Psoas muscle (tissue), 7 donors: ENCODE measurements at regions not wholly inside any gene's neighbourhood (a gene's known extent, or its start where the extent isn't known, plus 50 kb on each side); places are given as distances from the start of the nearest gene placed in this dataset.

ENCODE experiments used
- ATAC-seq, 4 donors: fragments of 200-7000 bp; cut with Tn5 transposase; one replicate each; pipeline ENCODE4 v1.9.1; 2020; ENCODE audit warnings: moderate library complexity in 3 of 4, mild to moderate bottlenecking in 2 of 4
- DNase-seq, 2 donors: peaks; one replicate each; pipeline ENCODE4 v3.0.0-alpha.2; 2020
- H3K27ac ChIP-seq: fragments of 200-600 bp; one replicate; pipeline ENCODE4 v1.8.0; 2022
- H3K27me3 ChIP-seq, 3 donors: fragments of 200-600 bp in 1 of 3; one replicate each; pipeline versions ENCODE4 v1.6.1 to v1.8.0; 2013 to 2022; ENCODE audit warnings: low read length in 2 of 3, mild to moderate bottlenecking in 2 of 3, moderate library complexity in 1 of 3; ENCODE audit not compliant: insufficient read depth in 3 of 3
- H3K36me3 ChIP-seq, 2 donors: fragments of 200-600 bp in 1 of 2; one replicate each; pipeline versions ENCODE4 v1.6.1 to v1.8.0; 2013 to 2022; ENCODE audit warnings: low read depth in 1 of 2, mild to moderate bottlenecking in 1 of 2, moderate library complexity in 1 of 2; ENCODE audit not compliant: insufficient read depth in 1 of 2
- H3K4me1 ChIP-seq: fragments of 200-600 bp; one replicate; pipeline ENCODE4 v1.8.0; 2022
- H3K4me3 ChIP-seq: fragments of 200-600 bp; one replicate; pipeline ENCODE4 v1.8.0; 2022; ENCODE audit warnings: mild to moderate bottlenecking
- H3K9me3 ChIP-seq: fragments of 200-600 bp; one replicate; pipeline ENCODE4 v1.8.0; 2022
- WGBS, 3 donors: extraction: QIAGEN DNeasy Blood & Tissue Kit; methylation state at CpG; one replicate each; pipeline versions ENCODE4 v1.1.6 to v1.1.7; 2013; 5-methylcytosine and 5-hydroxymethylcytosine counted together
- intact Hi-C, 2 donors: fragments of 100-400 bp; cut with DNase I; formaldehyde crosslinking; loops; one replicate each; pipeline versions ENCODE4 v1.11.0 to v1.14.2; 2022
- TF ChIP-seq, protein P1 (sequence below): fragments of 200-600 bp; IDR thresholded peaks from one replicate; pipeline ENCODE4 v1.8.0; 2022; ENCODE audit warnings: antibody characterized with exemption
- donor health status: healthy with polysubstance abuse.
- donor health status: DM: no; HTN: no; CAD: no; lungs with moderate emphysema.
- donor health status: Bipolar disorder and iron deficiency.
- donor health status: healthy.
- donor health status: DM: yes; HTN: yes; CAD: no.
- donor health status: DM: no; HTN: no; CAD: no.
- donor health status: DM: yes; HTN: yes; CAD: no.

DNA sequence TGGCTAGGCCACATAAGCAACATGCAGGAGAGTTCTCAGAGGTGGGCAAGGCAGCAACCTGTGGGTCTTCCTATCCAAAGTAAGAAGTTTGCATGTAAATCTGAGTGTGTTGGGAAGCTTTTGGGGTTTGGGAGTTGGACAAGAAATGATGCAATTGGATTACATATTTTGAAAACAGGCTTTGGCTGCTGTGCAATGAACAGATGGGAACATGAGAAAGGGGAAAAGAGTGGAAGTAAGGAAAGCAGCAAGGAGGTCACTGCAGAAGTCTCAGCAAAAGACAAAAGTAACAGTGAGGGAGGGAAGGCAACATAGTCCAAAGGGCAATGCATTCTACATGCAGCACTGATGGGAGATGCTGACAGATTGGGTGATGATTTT lies 61.1 kb upstream of the C10orf90 start:
- Histone ChIP-seq H3K27me3 (peaks cover 0 to 2% (median 0%) of the 10 kb centered on the region in 3 donors), H3K36me3 (no peaks in the 10 kb centered on the region), H3K27ac (no peak overlapping the region), H3K9me3 (no peaks in the 10 kb centered on the region), H3K4me1 (no peaks in the 10 kb centered on the region), H3K4me3 (no peak overlapping the region)
- intact Hi-C loops, result no loop called here
- TF ChIP-seq, protein P1, sequence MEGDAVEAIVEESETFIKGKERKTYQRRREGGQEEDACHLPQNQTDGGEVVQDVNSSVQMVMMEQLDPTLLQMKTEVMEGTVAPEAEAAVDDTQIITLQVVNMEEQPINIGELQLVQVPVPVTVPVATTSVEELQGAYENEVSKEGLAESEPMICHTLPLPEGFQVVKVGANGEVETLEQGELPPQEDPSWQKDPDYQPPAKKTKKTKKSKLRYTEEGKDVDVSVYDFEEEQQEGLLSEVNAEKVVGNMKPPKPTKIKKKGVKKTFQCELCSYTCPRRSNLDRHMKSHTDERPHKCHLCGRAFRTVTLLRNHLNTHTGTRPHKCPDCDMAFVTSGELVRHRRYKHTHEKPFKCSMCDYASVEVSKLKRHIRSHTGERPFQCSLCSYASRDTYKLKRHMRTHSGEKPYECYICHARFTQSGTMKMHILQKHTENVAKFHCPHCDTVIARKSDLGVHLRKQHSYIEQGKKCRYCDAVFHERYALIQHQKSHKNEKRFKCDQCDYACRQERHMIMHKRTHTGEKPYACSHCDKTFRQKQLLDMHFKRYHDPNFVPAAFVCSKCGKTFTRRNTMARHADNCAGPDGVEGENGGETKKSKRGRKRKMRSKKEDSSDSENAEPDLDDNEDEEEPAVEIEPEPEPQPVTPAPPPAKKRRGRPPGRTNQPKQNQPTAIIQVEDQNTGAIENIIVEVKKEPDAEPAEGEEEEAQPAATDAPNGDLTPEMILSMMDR, result no peak
- ATAC-seq (no peak), DNase-seq (no peak)

DNA sequence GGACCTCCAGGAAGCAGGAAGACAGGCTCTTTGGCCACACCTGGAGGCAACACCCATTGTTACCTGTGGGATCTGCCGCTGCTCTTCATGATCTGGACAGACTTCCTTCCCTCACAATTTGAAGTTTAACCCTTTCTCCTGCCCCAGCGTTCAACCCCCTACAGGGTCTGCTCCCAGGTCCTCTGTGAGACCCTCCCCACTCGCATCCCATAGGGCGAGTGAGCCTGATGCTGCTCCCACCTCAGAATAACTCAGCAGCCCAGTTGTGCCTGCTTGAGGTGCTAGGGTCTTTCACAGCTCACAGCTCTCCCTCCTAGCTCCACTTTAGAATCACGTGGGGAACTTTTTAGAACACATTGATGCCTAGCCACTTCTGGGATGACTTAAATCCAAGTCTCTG lies 61.8 kb upstream of the C10orf90 start:
- Histone ChIP-seq H3K4me3 (no peak overlapping the region), H3K36me3 (no peaks in the 10 kb centered on the region), H3K27me3 (peaks cover 0 to 2% (median 0%) of the 10 kb centered on the region in 3 donors), H3K27ac (no peak overlapping the region), H3K9me3 (no peaks in the 10 kb centered on the region), H3K4me1 (no peaks in the 10 kb centered on the region)
- no peak for DNase-seq
- no peak for ATAC-seq
- TF ChIP-seq, protein P1, result no peak
- intact Hi-C loops, result no loop called here
- 64 to 79% (median 66%) methylated on average over 5 of the region's 5 CpGs for WGBS, 3 donors

- peaks cover 0 to 2% (median 0%) of the 10 kb centered on the region in 3 donors for H3K27me3 ChIP-seq
- 57 to 62% (median 61%) methylated on average over 5 of the region's 5 CpGs for WGBS, 3 donors
- TF ChIP-seq, protein P1, result no peak
- no peak for DNase-seq
- H3K4me1 ChIP-seq, result no peaks in the 10 kb centered on the region
- H3K36me3 ChIP-seq, result no peaks in the 10 kb centered on the region
- no peak overlapping the region for H3K4me3 ChIP-seq
- intact Hi-C loops, result no loop called here
- H3K27ac ChIP-seq, result no peak overlapping the region
- H3K9me3 ChIP-seq, result no peaks in the 10 kb centered on the region
- no peak for ATAC-seq
Observed at GRCh38 chr10:126732868-126733267, 62.4 kb upstream of the C10orf90 start.

- Histone ChIP-seq H3K4me3 (no peak overlapping the region), H3K9me3 (no peaks in the 10 kb centered on the region), H3K36me3 (no peaks in the 10 kb centered on the region), H3K27me3 (peaks cover 0 to 2% (median 0%) of the 10 kb centered on the region in 3 donors), H3K27ac (no peak overlapping the region), H3K4me1 (no peaks in the 10 kb centered on the region)
- WGBS, 3 donors, result 24 to 26% (median 25%) methylated on average over 3 of the region's 3 CpGs
- DNase-seq, result no peak
- no peak for ATAC-seq
- intact Hi-C loops, result no loop called here
- TF ChIP-seq, protein P1, result no peak
Observed at GRCh38 chr10:126734015-126734414, 63.5 kb upstream of the C10orf90 start.

DNA sequence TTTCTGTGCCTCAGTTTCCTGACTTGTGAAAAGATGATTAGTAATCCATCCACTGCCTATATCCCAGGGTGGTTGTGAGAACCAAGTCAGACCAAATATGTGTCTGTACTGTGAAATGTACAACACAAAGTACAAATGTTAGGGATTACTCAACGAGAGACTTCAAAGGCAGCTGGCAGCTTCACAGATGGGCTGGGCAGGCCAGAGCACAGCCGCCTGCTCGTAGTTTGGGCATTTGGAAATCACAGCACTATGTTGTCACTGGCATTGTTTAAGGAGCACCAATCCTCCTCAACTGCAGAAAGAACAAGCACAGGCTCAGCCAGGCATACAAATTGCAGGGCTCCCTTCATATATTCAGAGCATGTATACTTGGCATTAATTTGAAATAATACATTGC lies 64.5 kb upstream of the C10orf90 start:
- no peak overlapping the region for H3K4me3 ChIP-seq
- TF ChIP-seq, protein P1, result no peak
- H3K27ac ChIP-seq, result no peak overlapping the region
- intact Hi-C loops, result no loop called here
- H3K4me1 ChIP-seq, result no peaks in the 10 kb centered on the region
- no peaks in the 10 kb centered on the region for H3K36me3 ChIP-seq
- 24 to 46% (median 29%) methylated on average over 3 of the region's 3 CpGs for WGBS, 3 donors
- ATAC-seq (no peak), DNase-seq (no peak)
- H3K9me3 ChIP-seq, result no peaks in the 10 kb centered on the region
- H3K27me3 ChIP-seq, result peaks cover 0 to 2% (median 0%) of the 10 kb centered on the region in 3 donors
